Mesendoderm (in vitro differentiated cells): ENCODE measurements at regions not wholly inside any gene's neighbourhood (a gene's known extent, or its start where the extent isn't known, plus 50 kb on each side); places are given as distances from the start of the nearest gene placed in this dataset.

Experiments
- DNase-seq: peaks from one replicate; pipeline ENCODE4 v3.0.0; 2013
- H2AK5ac ChIP-seq: 2 replicates; pipeline ENCODE4 v1.6.1; 2013; ENCODE audit warnings: low read length, inconsistent platforms
- H2BK120ac ChIP-seq: 2 replicates; pipeline ENCODE4 v1.6.1; 2013; ENCODE audit warnings: low read depth, mild to moderate bottlenecking, low read length, moderate library complexity, mixed read lengths
- H2BK15ac ChIP-seq: replicated peaks from 2 replicates; pipeline ENCODE4 v1.6.1; 2013; ENCODE audit warnings: low read depth, mild to moderate bottlenecking, moderate library complexity
- H2BK5ac ChIP-seq: 2 replicates; pipeline ENCODE4 v1.6.1; 2013; ENCODE audit warnings: low read length, inconsistent platforms
- H3K18ac ChIP-seq: 2 replicates; pipeline ENCODE4 v1.6.1; 2013; ENCODE audit warnings: mild to moderate bottlenecking, low read length, mixed read lengths
- H3K23ac ChIP-seq: one replicate; pipeline ENCODE4 v1.6.1; 2013; ENCODE audit warnings: low read length
- H3K27ac ChIP-seq: 2 replicates; pipeline ENCODE4 v1.5.1; 2013; ENCODE audit warnings: low read depth, mild to moderate bottlenecking, inconsistent platforms, low read length, moderate library complexity
- H3K27me3 ChIP-seq: 2 replicates; pipeline ENCODE4 v1.6.1; 2013; ENCODE audit warnings: low read length, control low read depth, mild to moderate bottlenecking, inconsistent platforms; ENCODE audit not compliant: insufficient read depth, poor library complexity
- H3K36me3 ChIP-seq: 2 replicates; pipeline ENCODE4 v1.6.1; 2013; ENCODE audit warnings: low read length, inconsistent platforms; ENCODE audit not compliant: control insufficient read depth, insufficient read depth
- H3K4ac ChIP-seq: one replicate; pipeline ENCODE4 v1.6.1; 2013; ENCODE audit warnings: low read depth, mild to moderate bottlenecking, low read length, moderate library complexity
- H3K4me1 ChIP-seq: 2 replicates; pipeline ENCODE4 v1.6.1; 2013; ENCODE audit warnings: low read depth, low read length, inconsistent platforms; ENCODE audit not compliant: control insufficient read depth
- H3K4me2 ChIP-seq: 2 replicates; pipeline ENCODE4 v1.6.1; 2013; ENCODE audit warnings: low read length
- H3K4me3 ChIP-seq: 2 replicates; pipeline ENCODE4 v1.5.1; 2013; ENCODE audit warnings: mild to moderate bottlenecking, low read length
- H3K56ac ChIP-seq: one replicate; pipeline ENCODE4 v1.6.1; 2013; ENCODE audit warnings: low read length
- H3K79me1 ChIP-seq: 2 replicates; pipeline ENCODE4 v1.6.1; 2013; ENCODE audit warnings: low read length, inconsistent platforms
- H3K79me2 ChIP-seq: 2 replicates; pipeline ENCODE4 v1.6.1; 2013; ENCODE audit warnings: mild to moderate bottlenecking, low read length; ENCODE audit not compliant: control insufficient read depth, insufficient read depth
- H3K9ac ChIP-seq: 2 replicates; pipeline ENCODE4 v1.6.1; 2013; ENCODE audit warnings: low read length, inconsistent platforms
- H4K5ac ChIP-seq: one replicate; pipeline ENCODE4 v1.6.1; 2013; ENCODE audit warnings: low read length
- H4K8ac ChIP-seq: one replicate; pipeline ENCODE4 v1.6.1; 2013; ENCODE audit warnings: low read depth, mild to moderate bottlenecking, control low read depth, low read length, moderate library complexity
- WGBS: extraction: QIAGEN DNeasy Blood & Tissue Kit; methylation state at CpG from one replicate; pipeline ENCODE4 v1.1.7; 2013; ENCODE audit warnings: low lambda C conversion rate, missing lambda C conversion rate; ENCODE audit not compliant: insufficient coverage; ENCODE audit errors: extremely low coverage; 5-methylcytosine and 5-hydroxymethylcytosine counted together

DNA sequence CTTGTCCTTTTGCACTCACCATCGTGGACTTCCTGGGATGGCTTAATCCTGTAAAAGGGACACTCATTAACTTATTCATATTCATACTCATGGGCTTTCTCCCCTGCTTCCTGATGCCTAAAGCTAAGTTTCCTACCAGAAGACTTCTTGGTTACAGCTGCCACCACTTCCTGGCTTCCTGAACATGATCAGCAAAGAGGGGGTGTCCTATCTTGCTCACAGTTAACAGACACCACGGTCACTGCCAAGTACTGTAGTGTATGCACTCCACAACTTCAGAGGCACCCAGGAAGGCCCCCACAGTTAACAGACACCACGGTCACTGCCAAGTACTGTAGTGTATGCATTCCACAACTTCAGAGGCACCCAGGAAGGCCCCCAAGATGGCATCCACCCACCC is 177.8 kb downstream of the SIPA1L2 start:
- Histone ChIP-seq H3K4me3 (no peak overlapping the region), H3K9ac (no peak overlapping the region), H3K23ac (no peak overlapping the region), H3K18ac (no peak overlapping the region), H2BK120ac (no peak overlapping the region), H3K27me3 (no peaks in the 10 kb centered on the region), H3K56ac (no peak overlapping the region), H3K4ac (no peak overlapping the region), H3K27ac (no peak overlapping the region), H3K4me2 (no peak overlapping the region), H3K36me3 (no peaks in the 10 kb centered on the region), H2BK15ac (no peak overlapping the region), H3K79me1 (peaks cover 6% of the 10 kb centered on the region), H3K79me2 (no peaks in the 10 kb centered on the region), H2BK5ac (no peak overlapping the region), H4K8ac (no peak overlapping the region), H2AK5ac (no peak overlapping the region), H3K4me1 (no peaks in the 10 kb centered on the region), H4K5ac (no peak overlapping the region)
- no peak for DNase-seq
- no CpG with 5 or more reads among the region's 3 CpGs for WGBS

- Histone ChIP-seq H3K36me3 (no peaks in the 10 kb centered on the region), H3K4me2 (no peak overlapping the region), H2AK5ac (no peak overlapping the region), H3K79me2 (no peaks in the 10 kb centered on the region), H3K9ac (no peak overlapping the region), H4K5ac (no peak overlapping the region), H3K4me3 (no peak overlapping the region), H3K27me3 (no peaks in the 10 kb centered on the region), H3K79me1 (peaks cover 6% of the 10 kb centered on the region), H3K23ac (no peak overlapping the region), H3K18ac (no peak overlapping the region), H2BK5ac (no peak overlapping the region), H4K8ac (no peak overlapping the region), H3K4me1 (no peaks in the 10 kb centered on the region), H3K4ac (no peak overlapping the region), H2BK15ac (no peak overlapping the region), H3K56ac (no peak overlapping the region), H3K27ac (no peak overlapping the region), H2BK120ac (no peak overlapping the region)
- no peak for DNase-seq
- no CpG with 5 or more reads among the region's 2 CpGs for WGBS
Measured at GRCh38 chr1:232451506-232451905, 178.4 kb downstream of the SIPA1L2 start.

DNA sequence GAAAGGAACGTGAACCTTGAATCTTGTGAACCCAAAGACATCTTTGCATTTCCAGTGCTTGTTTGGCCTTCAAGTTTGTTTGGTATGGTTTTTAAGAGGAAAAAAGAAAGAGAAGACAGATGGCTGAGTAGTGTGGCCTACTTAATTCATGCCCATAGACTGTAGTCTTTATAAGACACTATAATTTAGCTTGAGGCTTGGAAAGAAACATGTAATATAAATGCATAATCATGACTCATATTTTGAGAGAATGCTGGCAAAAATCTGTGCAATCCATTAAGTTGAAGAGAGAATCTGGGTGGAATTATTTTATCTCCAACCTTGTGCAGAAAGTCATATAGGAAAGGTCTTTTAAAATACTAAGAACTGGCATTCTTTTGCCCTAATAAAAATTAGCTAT is 179.3 kb downstream of the SIPA1L2 start:
- peaks cover 6% of the 10 kb centered on the region for H3K79me1 ChIP-seq
- no peak overlapping the region for H3K4me3 ChIP-seq
- DNase-seq, result no peak
- H3K23ac ChIP-seq, result no peak overlapping the region
- no peak overlapping the region for H3K4me2 ChIP-seq
- H3K79me2 ChIP-seq, result no peaks in the 10 kb centered on the region
- no peak overlapping the region for H2BK15ac ChIP-seq
- WGBS, result no CpG with 5 or more reads among the region's 1 CpG
- no peak overlapping the region for H4K8ac ChIP-seq
- H3K56ac ChIP-seq, result no peak overlapping the region
- H3K9ac ChIP-seq, result no peak overlapping the region
- H2BK120ac ChIP-seq, result no peak overlapping the region
- H4K5ac ChIP-seq, result no peak overlapping the region
- no peaks in the 10 kb centered on the region for H3K27me3 ChIP-seq
- H3K18ac ChIP-seq, result no peak overlapping the region
- H3K27ac ChIP-seq, result no peak overlapping the region
- no peak overlapping the region for H2BK5ac ChIP-seq
- H2AK5ac ChIP-seq, result no peak overlapping the region
- H3K36me3 ChIP-seq, result no peaks in the 10 kb centered on the region
- no peak overlapping the region for H3K4ac ChIP-seq
- H3K4me1 ChIP-seq, result no peaks in the 10 kb centered on the region

DNA sequence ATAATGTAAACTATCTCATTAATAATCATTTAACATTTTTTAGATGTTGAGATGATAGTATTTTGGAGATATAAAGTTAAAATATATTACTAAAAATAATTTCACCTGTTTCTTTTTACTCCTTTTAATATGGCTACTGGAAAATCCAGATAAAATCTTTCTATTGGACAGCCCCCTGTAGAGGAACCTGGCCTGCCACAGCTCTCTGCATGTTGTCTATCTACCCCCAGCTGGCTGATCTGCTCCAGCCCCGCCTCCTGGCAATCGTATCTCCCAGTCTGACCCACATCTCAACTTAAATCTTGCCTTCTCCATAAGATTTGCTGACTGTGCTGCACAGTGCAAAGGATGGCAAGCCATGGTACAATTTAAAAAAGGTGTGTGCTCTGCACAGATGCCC is 182.8 kb downstream of the SIPA1L2 start:
- Histone ChIP-seq H3K4ac (no peak overlapping the region), H4K8ac (no peak overlapping the region), H4K5ac (no peak overlapping the region), H3K4me3 (no peak overlapping the region), H2BK5ac (no peak overlapping the region), H3K27me3 (no peaks in the 10 kb centered on the region), H3K79me2 (no peaks in the 10 kb centered on the region), H2AK5ac (no peak overlapping the region), H3K4me2 (no peak overlapping the region), H2BK120ac (no peak overlapping the region), H3K4me1 (no peaks in the 10 kb centered on the region), H3K23ac (no peak overlapping the region), H2BK15ac (no peak overlapping the region), H3K27ac (no peak overlapping the region), H3K36me3 (peaks cover 2% of the 10 kb centered on the region), H3K18ac (no peak overlapping the region), H3K56ac (no peak overlapping the region), H3K9ac (no peak overlapping the region), H3K79me1 (peaks cover 2% of the 10 kb centered on the region)
- DNase-seq, result no peak
- WGBS, result no CpG with 5 or more reads among the region's 2 CpGs

GRCh38 chr1:232445361-232446106 is 184.4 kb downstream of the SIPA1L2 start:
- peaks cover 5% of the 10 kb centered on the region for H3K36me3 ChIP-seq
- H3K79me1 ChIP-seq, result no peaks in the 10 kb centered on the region
- no peak overlapping the region for H3K27ac ChIP-seq
- no peaks in the 10 kb centered on the region for H3K79me2 ChIP-seq
- no peak overlapping the region for H3K4me2 ChIP-seq
- H2BK5ac ChIP-seq, result no peak overlapping the region
- no peaks in the 10 kb centered on the region for H3K4me1 ChIP-seq
- WGBS, result no CpG with 5 or more reads among the region's 24 CpGs
- no peaks in the 10 kb centered on the region for H3K27me3 ChIP-seq
- H2AK5ac ChIP-seq, result no peak overlapping the region
- H2BK120ac ChIP-seq, result no peak overlapping the region
- H4K5ac ChIP-seq, result no peak overlapping the region
- H3K18ac ChIP-seq, result no peak overlapping the region
- H3K56ac ChIP-seq, result no peak overlapping the region
- no peak for DNase-seq
- no peak overlapping the region for H3K4ac ChIP-seq
- no peak overlapping the region for H3K9ac ChIP-seq
- no peak overlapping the region for H4K8ac ChIP-seq
- no peak overlapping the region for H2BK15ac ChIP-seq
- H3K23ac ChIP-seq, result no peak overlapping the region
- no peak overlapping the region for H3K4me3 ChIP-seq

DNA sequence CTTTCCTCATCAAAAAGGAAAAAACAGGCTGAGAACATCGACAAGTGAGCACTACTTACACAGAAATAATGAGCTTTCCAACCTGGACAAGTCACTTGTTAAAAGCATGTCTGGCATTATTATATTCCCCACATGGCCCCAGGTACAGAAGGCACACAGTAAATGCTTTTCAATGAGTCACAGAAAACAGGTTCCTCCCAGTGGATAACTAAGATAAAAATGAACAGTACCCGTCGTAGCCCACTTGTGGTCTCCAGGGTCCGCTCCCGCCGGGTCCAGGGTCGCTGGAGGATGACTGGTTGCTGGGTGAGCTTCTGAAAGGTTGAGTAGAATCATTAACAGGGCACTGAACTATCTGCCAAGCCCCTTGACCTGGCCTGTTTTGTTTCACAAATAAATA is 186.6 kb downstream of the SIPA1L2 start:
- no peak overlapping the region for H4K5ac ChIP-seq
- no peak overlapping the region for H2BK5ac ChIP-seq
- no peaks in the 10 kb centered on the region for H3K79me2 ChIP-seq
- no peak overlapping the region for H3K4me3 ChIP-seq
- no peak overlapping the region for H3K27ac ChIP-seq
- no peak overlapping the region for H2AK5ac ChIP-seq
- no CpG with 5 or more reads among the region's 7 CpGs for WGBS
- H3K23ac ChIP-seq, result no peak overlapping the region
- H3K56ac ChIP-seq, result no peak overlapping the region
- peaks cover 7% of the 10 kb centered on the region for H3K36me3 ChIP-seq
- no peaks in the 10 kb centered on the region for H3K27me3 ChIP-seq
- no peaks in the 10 kb centered on the region for H3K79me1 ChIP-seq
- H3K4me2 ChIP-seq, result no peak overlapping the region
- H3K4me1 ChIP-seq, result no peaks in the 10 kb centered on the region
- no peak overlapping the region for H3K9ac ChIP-seq
- DNase-seq, result no peak
- H4K8ac ChIP-seq, result no peak overlapping the region
- no peak overlapping the region for H3K18ac ChIP-seq
- H2BK120ac ChIP-seq, result no peak overlapping the region
- H3K4ac ChIP-seq, result no peak overlapping the region
- H2BK15ac ChIP-seq, result no peak overlapping the region
